ENCODE measurements at regions not wholly inside any gene's neighbourhood (a gene's known extent, or its start where the extent isn't known, plus 50 kb on each side); places are given as distances from the start of the nearest gene placed in this dataset.
"Not testable (repeated sequence)": the region's sequence is repeated elsewhere in the genome, so short reads cannot be mapped to it uniquely, and the experiment has no call there.

DNA sequence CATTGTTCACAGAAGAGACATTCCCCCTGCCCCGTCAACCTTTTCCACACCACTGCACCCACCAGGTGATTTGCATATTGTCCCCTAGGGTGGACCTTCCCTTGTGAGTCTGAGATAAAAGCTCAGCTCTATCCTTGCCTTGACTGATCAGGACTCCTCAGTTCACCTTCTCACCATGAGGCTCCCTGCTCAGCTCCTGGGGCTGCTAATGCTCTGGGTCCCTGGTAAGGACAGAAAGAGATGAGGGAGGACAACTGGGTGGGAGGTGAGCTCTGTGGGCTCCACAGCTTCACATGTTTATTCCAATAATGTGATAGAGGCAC lies 1160.1 kb downstream of the RPIA start:
- Histone ChIP-seq H3K27ac (no peak overlapping the region), H3K4me1 (no peaks in the 10 kb centered on the region), H3K9me3 (no peaks in the 10 kb centered on the region), H3K36me3 (replicated peaks in 1 of 2; ENCODE audit: insufficient read depth in 1 of 2, low read depth in 2 of 2) (no peaks in the 10 kb centered on the region), H3K27me3 (no peaks in the 10 kb centered on the region), H3K4me3 (no peak overlapping the region)
- no peak for TF ChIP-seq POLR2A (IDR thresholded peaks at IDR 0.05)
- TF ChIP-seq, protein P1, sequence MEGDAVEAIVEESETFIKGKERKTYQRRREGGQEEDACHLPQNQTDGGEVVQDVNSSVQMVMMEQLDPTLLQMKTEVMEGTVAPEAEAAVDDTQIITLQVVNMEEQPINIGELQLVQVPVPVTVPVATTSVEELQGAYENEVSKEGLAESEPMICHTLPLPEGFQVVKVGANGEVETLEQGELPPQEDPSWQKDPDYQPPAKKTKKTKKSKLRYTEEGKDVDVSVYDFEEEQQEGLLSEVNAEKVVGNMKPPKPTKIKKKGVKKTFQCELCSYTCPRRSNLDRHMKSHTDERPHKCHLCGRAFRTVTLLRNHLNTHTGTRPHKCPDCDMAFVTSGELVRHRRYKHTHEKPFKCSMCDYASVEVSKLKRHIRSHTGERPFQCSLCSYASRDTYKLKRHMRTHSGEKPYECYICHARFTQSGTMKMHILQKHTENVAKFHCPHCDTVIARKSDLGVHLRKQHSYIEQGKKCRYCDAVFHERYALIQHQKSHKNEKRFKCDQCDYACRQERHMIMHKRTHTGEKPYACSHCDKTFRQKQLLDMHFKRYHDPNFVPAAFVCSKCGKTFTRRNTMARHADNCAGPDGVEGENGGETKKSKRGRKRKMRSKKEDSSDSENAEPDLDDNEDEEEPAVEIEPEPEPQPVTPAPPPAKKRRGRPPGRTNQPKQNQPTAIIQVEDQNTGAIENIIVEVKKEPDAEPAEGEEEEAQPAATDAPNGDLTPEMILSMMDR (IDR thresholded peaks at IDR 0.05) = no peak
- WGBS, 2 donors = 53 to 60% methylated on average over 1 of the region's 1 CpG
- DNase-seq (no peak), ATAC-seq (no peak)
- intact Hi-C loops (cut with DNase I) = no loop called here

DNA sequence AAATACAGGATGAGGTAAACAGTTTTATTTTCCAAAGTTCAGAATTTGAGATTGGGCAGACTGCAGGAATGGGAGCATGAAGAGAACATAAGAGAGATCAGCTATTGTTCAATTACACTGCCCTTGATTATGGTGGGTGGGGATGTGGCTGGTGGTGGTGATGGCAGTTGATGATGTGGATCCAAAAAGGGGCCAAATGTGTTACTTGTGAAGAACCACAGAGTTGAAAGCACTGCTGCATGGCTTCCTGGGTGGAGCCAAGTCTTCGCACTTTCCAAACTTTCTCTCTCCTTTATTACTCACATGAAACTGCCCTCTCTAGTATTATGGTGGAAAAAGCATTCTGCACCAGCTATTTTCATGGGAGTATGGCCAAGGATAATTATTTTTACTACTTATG lies 1162.0 kb downstream of the RPIA start:
- H3K4me3 ChIP-seq; ATAC-seq; H3K4me1 ChIP-seq; H3K27me3 ChIP-seq; DNase-seq; H3K36me3 ChIP-seq (replicated peaks in 1 of 2; ENCODE audit: insufficient read depth in 1 of 2, low read depth in 2 of 2); H3K9me3 ChIP-seq; H3K27ac ChIP-seq; intact Hi-C loops (cut with DNase I): not testable (repeated sequence)
- no CpG with 5 or more reads among the region's 1 CpG for WGBS, 2 donors

DNA sequence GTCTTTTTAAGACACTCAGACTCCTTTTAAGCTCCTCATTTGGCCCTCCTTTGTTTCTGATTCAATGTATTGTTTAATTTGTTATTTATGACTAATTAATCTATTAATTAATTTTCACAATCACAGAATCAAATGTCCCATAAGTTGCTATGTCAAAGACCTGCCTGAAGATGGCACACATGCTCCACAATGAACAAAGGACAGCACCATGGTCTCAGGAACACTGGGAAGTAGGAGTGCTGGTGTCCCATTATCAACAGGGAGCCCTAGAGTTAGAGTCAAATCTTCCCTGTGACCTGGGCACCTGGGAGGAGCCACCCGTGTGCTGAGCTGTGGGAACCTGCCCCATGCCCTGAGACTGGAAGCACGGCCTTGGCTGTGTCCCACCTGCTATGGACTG lies 1164.3 kb downstream of the RPIA start:
- H3K4me3 ChIP-seq; H3K36me3 ChIP-seq (replicated peaks in 1 of 2; ENCODE audit: insufficient read depth in 1 of 2, low read depth in 2 of 2); ATAC-seq; H3K9me3 ChIP-seq; H3K4me1 ChIP-seq; H3K27ac ChIP-seq; H3K27me3 ChIP-seq; intact Hi-C loops (cut with DNase I); DNase-seq: not testable (repeated sequence)
- no CpG with 5 or more reads among the region's 2 CpGs for WGBS, 2 donors

DNA sequence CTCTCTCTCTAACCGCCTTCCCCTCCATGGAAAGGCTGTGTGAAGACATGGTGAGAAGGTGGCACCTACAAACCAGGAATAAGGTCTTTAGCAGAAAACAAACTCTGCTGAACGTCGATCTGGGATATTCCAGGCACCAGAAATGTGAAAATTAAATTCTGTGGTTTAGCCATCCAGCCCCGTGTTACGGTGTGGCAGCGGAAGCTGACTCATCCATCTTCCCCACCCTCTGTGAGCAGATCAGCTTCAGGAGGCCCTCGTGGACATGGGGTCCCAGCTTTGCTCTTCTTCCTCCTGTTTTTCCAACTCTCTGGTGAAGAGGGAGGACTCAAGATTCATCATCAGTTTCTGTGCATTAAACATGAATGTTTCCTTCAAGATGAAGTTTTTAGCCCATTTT lies 1164.8 kb downstream of the RPIA start:
- intact Hi-C loops (cut with DNase I); H3K36me3 ChIP-seq (replicated peaks in 1 of 2; ENCODE audit: insufficient read depth in 1 of 2, low read depth in 2 of 2); ATAC-seq; H3K4me3 ChIP-seq; H3K27ac ChIP-seq; DNase-seq; H3K4me1 ChIP-seq; H3K27me3 ChIP-seq; H3K9me3 ChIP-seq: not testable (repeated sequence)
- 0% methylated on average over 1 of the region's 7 CpGs; no CpG with 5 or more reads in 1 of the 2 donors for WGBS, 2 donors

DNA sequence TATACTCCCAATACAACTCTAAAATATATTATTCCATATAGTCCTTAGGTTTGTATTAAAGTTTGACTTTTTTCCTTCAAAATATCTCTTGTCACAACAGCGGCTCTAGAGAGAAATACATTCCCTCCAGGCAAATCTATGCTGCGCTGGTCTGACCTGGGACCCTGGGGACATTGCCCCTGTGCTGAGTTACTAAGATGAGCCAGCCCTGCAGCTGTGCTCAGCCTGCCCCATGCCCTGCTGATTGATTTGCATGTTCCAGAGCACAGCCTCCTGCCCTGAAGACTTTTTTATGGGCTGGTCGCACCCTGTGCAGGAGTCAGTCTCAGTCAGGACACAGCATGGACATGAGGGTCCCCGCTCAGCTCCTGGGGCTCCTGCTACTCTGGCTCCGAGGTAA lies 1170.7 kb downstream of the RPIA start:
- H3K9me3 ChIP-seq; DNase-seq; intact Hi-C loops (cut with DNase I); H3K27ac ChIP-seq; H3K36me3 ChIP-seq (replicated peaks in 1 of 2; ENCODE audit: insufficient read depth in 1 of 2, low read depth in 2 of 2); H3K27me3 ChIP-seq; ATAC-seq; H3K4me3 ChIP-seq; H3K4me1 ChIP-seq: not testable (repeated sequence)
- WGBS, 2 donors = no CpG with 5 or more reads among the region's 5 CpGs

DNA sequence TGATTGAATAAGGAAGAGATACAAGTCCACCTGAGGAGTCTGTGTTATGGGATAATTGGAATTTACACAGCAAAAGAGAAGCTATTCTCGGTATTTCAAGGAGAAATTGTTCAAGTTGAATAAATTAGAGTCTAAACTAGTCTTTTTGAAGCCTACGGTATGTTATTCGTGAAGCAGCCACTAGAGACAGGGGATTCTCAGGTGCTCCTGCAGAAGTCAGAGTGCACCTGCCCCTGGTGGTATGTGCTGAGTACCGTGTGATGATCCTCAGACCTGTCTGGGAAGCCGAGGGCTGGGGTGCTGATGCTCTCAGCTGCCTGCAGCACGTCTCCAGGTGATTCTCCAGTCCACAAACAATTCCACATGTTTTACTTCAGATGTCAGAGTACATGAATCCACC lies 1171.7 kb downstream of the RPIA start:
- H3K36me3 ChIP-seq (replicated peaks in 1 of 2; ENCODE audit: insufficient read depth in 1 of 2, low read depth in 2 of 2); intact Hi-C loops (cut with DNase I); H3K4me1 ChIP-seq; H3K9me3 ChIP-seq; H3K27ac ChIP-seq; H3K27me3 ChIP-seq; ATAC-seq; H3K4me3 ChIP-seq; DNase-seq: not testable (repeated sequence)
- no CpG with 5 or more reads among the region's 6 CpGs for WGBS, 2 donors

DNA sequence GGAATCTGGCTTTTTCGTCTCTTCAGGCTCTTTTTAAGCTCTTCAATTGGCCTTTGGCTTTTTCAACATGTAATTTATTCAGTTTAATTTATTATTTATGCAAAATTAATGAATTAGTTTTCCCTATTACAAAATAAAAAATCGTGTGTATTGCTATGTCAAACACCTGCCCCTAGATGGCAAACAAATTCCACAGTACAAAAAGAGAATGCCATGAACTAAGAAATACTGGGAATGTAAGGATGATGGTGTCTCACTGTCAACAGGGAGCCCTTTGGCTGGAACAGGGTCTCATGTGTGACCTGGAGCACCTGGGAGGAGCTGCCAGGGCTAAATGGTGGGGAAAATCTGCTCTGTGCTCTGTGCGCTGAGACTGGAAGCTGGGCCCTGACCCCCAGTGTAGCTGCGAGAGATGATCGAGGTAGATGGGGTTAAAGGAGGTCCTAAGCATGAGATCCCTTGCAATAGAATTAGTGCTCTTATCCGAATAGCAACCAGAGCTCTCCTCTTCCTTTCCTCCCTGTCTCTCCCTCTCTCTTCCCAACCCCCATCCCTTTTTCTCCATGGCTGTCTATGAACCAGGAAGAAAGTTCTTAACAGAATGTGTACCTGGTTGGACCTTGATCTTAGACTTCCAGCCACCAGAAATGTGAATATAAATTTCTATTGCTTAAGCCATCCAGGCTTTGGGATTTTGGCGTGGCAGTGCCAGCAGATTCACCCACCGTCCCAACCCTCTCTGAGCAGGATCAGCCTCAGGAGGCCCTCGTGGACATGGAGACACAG lies 1183.5 kb downstream of the RPIA start:
- H3K36me3 ChIP-seq (replicated peaks in 1 of 2; ENCODE audit: insufficient read depth in 1 of 2, low read depth in 2 of 2); H3K9me3 ChIP-seq; intact Hi-C loops (cut with DNase I); H3K4me3 ChIP-seq; H3K4me1 ChIP-seq; ATAC-seq; H3K27me3 ChIP-seq; DNase-seq; H3K27ac ChIP-seq: not testable (repeated sequence)
- WGBS, 2 donors = 0% methylated on average over 2 of the region's 9 CpGs; no CpG with 5 or more reads in 1 of the 2 donors

DNA sequence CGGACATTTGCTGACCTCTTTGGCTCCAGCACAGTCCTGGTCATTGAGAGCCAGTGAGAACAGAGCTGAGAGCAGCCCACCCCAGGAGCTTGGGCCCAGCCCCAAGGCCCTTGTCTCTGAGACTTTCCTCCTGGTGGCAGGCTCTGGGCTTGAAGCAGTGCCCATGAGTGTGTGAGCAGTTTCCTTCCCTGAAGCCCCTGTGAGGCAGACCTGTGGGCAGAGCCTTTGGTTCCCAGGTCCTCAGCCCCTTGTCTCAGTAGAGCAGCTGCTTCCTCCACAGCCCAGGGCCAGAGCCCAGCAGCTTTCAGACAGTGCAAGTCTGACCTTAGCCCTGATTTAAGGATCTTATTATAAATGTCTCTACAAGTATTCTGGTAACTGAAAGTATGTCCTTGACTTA lies 1185.0 kb downstream of the RPIA start:
- ATAC-seq; H3K4me1 ChIP-seq; DNase-seq; intact Hi-C loops (cut with DNase I); H3K27me3 ChIP-seq; H3K9me3 ChIP-seq; H3K36me3 ChIP-seq (replicated peaks in 1 of 2; ENCODE audit: insufficient read depth in 1 of 2, low read depth in 2 of 2); H3K4me3 ChIP-seq; H3K27ac ChIP-seq: not testable (repeated sequence)
- no CpG with 5 or more reads among the region's 1 CpG for WGBS, 2 donors

DNA sequence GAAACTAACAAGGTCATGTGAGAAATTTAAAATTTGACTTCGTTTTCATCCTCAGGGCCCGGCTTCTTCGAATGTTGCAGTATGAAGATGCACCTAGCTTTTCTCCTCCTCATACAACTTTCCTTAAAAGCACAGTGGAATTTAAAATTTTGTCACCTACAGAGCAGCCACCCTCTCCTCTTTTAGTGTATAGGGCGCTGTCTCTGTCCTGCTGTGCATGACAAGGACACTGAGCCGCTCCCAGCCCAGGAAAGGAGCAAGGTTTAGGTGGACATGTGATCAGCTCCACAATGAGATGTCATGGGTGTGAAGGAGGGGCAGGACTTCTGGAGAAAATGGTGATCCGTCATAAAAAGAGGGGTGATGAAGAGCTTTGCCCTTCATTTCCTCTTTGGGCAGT lies 1185.4 kb downstream of the RPIA start:
- H3K4me1 ChIP-seq; H3K36me3 ChIP-seq (replicated peaks in 1 of 2; ENCODE audit: insufficient read depth in 1 of 2, low read depth in 2 of 2); DNase-seq; intact Hi-C loops (cut with DNase I); H3K27ac ChIP-seq; ATAC-seq; H3K4me3 ChIP-seq; H3K27me3 ChIP-seq; H3K9me3 ChIP-seq: not testable (repeated sequence)
- WGBS, 2 donors = 11 to 66% methylated on average over 1 to 6 of the region's 6 CpGs

DNA sequence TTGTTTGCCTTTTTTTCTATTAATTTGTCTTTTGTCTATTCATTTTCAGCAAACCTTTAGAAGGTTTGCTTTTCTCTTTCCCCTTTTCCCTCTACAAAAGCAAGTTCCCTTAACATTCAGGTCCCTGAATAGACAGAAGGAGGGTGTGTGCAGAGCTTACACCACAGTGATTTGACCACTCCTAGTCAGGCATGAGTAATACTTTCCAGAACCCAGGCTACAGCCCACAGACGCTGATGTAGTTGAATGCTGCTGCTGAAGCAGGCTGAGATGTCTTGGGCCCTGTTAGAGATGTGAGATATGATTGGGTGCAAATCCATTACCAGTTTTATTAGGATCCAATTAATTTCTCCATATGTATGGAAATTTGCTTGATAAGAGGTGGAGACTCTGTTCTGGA lies 1191.4 kb downstream of the RPIA start:
- intact Hi-C loops (cut with DNase I); ATAC-seq; H3K4me3 ChIP-seq; H3K27ac ChIP-seq; H3K36me3 ChIP-seq (replicated peaks in 1 of 2; ENCODE audit: insufficient read depth in 1 of 2, low read depth in 2 of 2); DNase-seq; H3K4me1 ChIP-seq; H3K27me3 ChIP-seq; H3K9me3 ChIP-seq: not testable (repeated sequence)
- 20% methylated on average over 1 of the region's 1 CpG; no CpG with 5 or more reads in 1 of the 2 donors for WGBS, 2 donors

DNA sequence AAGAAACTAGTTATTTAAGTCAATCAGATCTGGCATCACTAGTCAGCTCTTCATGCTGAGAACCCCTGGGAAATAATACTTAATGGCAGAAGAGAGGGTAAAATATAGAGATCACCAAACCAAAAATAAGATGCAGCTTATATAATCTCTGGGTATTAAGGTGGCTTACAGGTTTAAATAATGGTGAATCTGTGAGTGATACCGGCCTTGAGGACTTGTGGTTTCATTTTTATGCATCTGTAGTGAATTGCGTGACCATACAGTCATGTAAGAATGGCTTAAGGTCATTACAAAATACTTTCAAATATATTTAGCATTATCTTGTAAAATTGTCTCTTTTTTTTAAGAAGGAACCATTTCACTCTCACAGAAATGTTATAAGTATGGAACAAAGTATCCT lies 1192.2 kb downstream of the RPIA start:
- H3K4me3 ChIP-seq; intact Hi-C loops (cut with DNase I): not testable (repeated sequence)
- 40 to 51% methylated on average over 1 to 2 of the region's 2 CpGs for WGBS, 2 donors

More for the DNA sequence above, 1192.2 kb downstream of the RPIA start:
- not testable (repeated sequence) for DNase-seq; H3K9me3 ChIP-seq; ATAC-seq; H3K4me1 ChIP-seq; H3K27ac ChIP-seq; H3K27me3 ChIP-seq; H3K36me3 ChIP-seq (replicated peaks in 1 of 2; ENCODE audit: insufficient read depth in 1 of 2, low read depth in 2 of 2)

All from body of pancreas (tissue), 4 donors.